ENCODE measurements at regions not wholly inside any gene's neighbourhood (a gene's known extent, or its start where the extent isn't known, plus 50 kb on each side); places are given as distances from the start of the nearest gene placed in this dataset.

GRCh38 chr4:122300776-122301175, 78.0 kb upstream of the ADAD1 start:
- H3K4me1 ChIP-seq (ENCODE audit: control insufficient read depth in 1 of 2, insufficient read depth in 2 of 2, low read length in 2 of 2): no peaks in the 10 kb centered on the region
- no peak overlapping the region for H3K4me3 ChIP-seq (ENCODE audit: low read depth in 1 of 2, low read length in 2 of 2)
- H3K27me3 ChIP-seq (ENCODE audit: low read depth, low read length): no peaks in the 10 kb centered on the region
- H3K9me3 ChIP-seq (ENCODE audit: control insufficient read depth in 1 of 2, low read length in 2 of 2): no peaks in the 10 kb centered on the region
- peaks cover 11 to 24% of the 10 kb centered on the region in 2 donors for H3K36me3 ChIP-seq (ENCODE audit: control insufficient read depth in 1 of 2, insufficient read depth in 2 of 2, low read length in 2 of 2)
- H3K27ac ChIP-seq (ENCODE audit: low read length): no peak overlapping the region

GRCh38 chr4:122305853-122306252, 73.0 kb upstream of the ADAD1 start:
- H3K27ac ChIP-seq (ENCODE audit: low read length): no peak overlapping the region
- H3K36me3 ChIP-seq (ENCODE audit: control insufficient read depth in 1 of 2, insufficient read depth in 2 of 2, low read length in 2 of 2): peaks cover 35 to 53% of the 10 kb centered on the region in 2 donors

GRCh38 chr4:122309988-122310626, 68.7 kb upstream of the ADAD1 start:
- Histone ChIP-seq H3K9me3 (ENCODE audit: control insufficient read depth in 1 of 2, low read length in 2 of 2) (no peaks in the 10 kb centered on the region), H3K36me3 (ENCODE audit: control insufficient read depth in 1 of 2, insufficient read depth in 2 of 2, low read length in 2 of 2) (peaks cover 28 to 42% of the 10 kb centered on the region in 2 donors), H3K27ac (ENCODE audit: low read length) (no peak overlapping the region), H3K4me3 (ENCODE audit: low read depth in 1 of 2, low read length in 2 of 2) (no peak overlapping the region), H3K27me3 (ENCODE audit: low read depth, low read length) (no peaks in the 10 kb centered on the region), H3K4me1 (ENCODE audit: control insufficient read depth in 1 of 2, insufficient read depth in 2 of 2, low read length in 2 of 2) (no peaks in the 10 kb centered on the region)

More at GRCh38 chr4:122305853-122306252, 73.0 kb upstream of the ADAD1 start:
- no peaks in the 10 kb centered on the region for H3K9me3 ChIP-seq (ENCODE audit: control insufficient read depth in 1 of 2, low read length in 2 of 2)
- no peak overlapping the region for H3K4me3 ChIP-seq (ENCODE audit: low read depth in 1 of 2, low read length in 2 of 2)
- H3K4me1 ChIP-seq (ENCODE audit: control insufficient read depth in 1 of 2, insufficient read depth in 2 of 2, low read length in 2 of 2): no peaks in the 10 kb centered on the region
- no peaks in the 10 kb centered on the region for H3K27me3 ChIP-seq (ENCODE audit: low read depth, low read length)

- no peak overlapping the region for H3K27ac ChIP-seq (ENCODE audit: low read length)
- H3K36me3 ChIP-seq (ENCODE audit: control insufficient read depth in 1 of 2, insufficient read depth in 2 of 2, low read length in 2 of 2): peaks cover 31 to 40% of the 10 kb centered on the region in 2 donors
- no peaks in the 10 kb centered on the region for H3K27me3 ChIP-seq (ENCODE audit: low read depth, low read length)
Observed at GRCh38 chr4:122313006-122313646, 65.7 kb upstream of the ADAD1 start.

GRCh38 chr4:122326908-122327307, 51.9 kb upstream of the ADAD1 start:
- H3K4me1 ChIP-seq (ENCODE audit: control insufficient read depth in 1 of 2, insufficient read depth in 2 of 2, low read length in 2 of 2): no peaks in the 10 kb centered on the region
- no peaks in the 10 kb centered on the region for H3K27me3 ChIP-seq (ENCODE audit: low read depth, low read length)
- no peak overlapping the region for H3K4me3 ChIP-seq (ENCODE audit: low read depth in 1 of 2, low read length in 2 of 2)
- H3K9me3 ChIP-seq (ENCODE audit: control insufficient read depth in 1 of 2, low read length in 2 of 2): no peaks in the 10 kb centered on the region
- H3K27ac ChIP-seq (ENCODE audit: low read length): no peak overlapping the region
- peaks cover 27 to 47% of the 10 kb centered on the region in 2 donors for H3K36me3 ChIP-seq (ENCODE audit: control insufficient read depth in 1 of 2, insufficient read depth in 2 of 2, low read length in 2 of 2)

More at GRCh38 chr4:122313006-122313646, 65.7 kb upstream of the ADAD1 start:
- Histone ChIP-seq H3K4me3 (ENCODE audit: low read depth in 1 of 2, low read length in 2 of 2) (no peak overlapping the region), H3K4me1 (ENCODE audit: control insufficient read depth in 1 of 2, insufficient read depth in 2 of 2, low read length in 2 of 2) (no peaks in the 10 kb centered on the region), H3K9me3 (ENCODE audit: control insufficient read depth in 1 of 2, low read length in 2 of 2) (no peaks in the 10 kb centered on the region)

GRCh38 chr4:122328893-122329292, 49.9 kb upstream of the ADAD1 start:
- H3K9me3 ChIP-seq (ENCODE audit: control insufficient read depth in 1 of 2, low read length in 2 of 2): no peaks in the 10 kb centered on the region
- H3K27ac ChIP-seq (ENCODE audit: low read length): no peak overlapping the region
- H3K4me1 ChIP-seq (ENCODE audit: control insufficient read depth in 1 of 2, insufficient read depth in 2 of 2, low read length in 2 of 2): no peaks in the 10 kb centered on the region
- H3K27me3 ChIP-seq (ENCODE audit: low read depth, low read length): no peaks in the 10 kb centered on the region
- peaks cover 19 to 41% of the 10 kb centered on the region in 2 donors for H3K36me3 ChIP-seq (ENCODE audit: control insufficient read depth in 1 of 2, insufficient read depth in 2 of 2, low read length in 2 of 2)
- no peak overlapping the region for H3K4me3 ChIP-seq (ENCODE audit: low read depth in 1 of 2, low read length in 2 of 2)

Data from muscle layer of duodenum (tissue), 2 donors.